BLaER1 treated with 17β-estradiol and CSF1 and Interleukin-3, amounts not matched to agents 10 nM and 100 nM (cell line): ENCODE measurements at regions not wholly inside any gene's neighbourhood (a gene's known extent, or its start where the extent isn't known, plus 50 kb on each side); places are given as distances from the start of the nearest gene placed in this dataset.

Experiments used
- H3K27ac ChIP-seq, 11 experiments: shearing (Covaris generic); formaldehyde crosslinking; 2 replicates each; pipeline ENCODE4 v1.8.1; 2022
- H3K27me3 ChIP-seq, 11 experiments: shearing (Covaris generic); formaldehyde crosslinking; 2 replicates each; pipeline ENCODE4 v1.8.1; 2022
- H3K36me3 ChIP-seq, 11 experiments: shearing (Covaris generic); formaldehyde crosslinking; 2 replicates each; pipeline ENCODE4 v1.8.1; 2022
- H3K4me1 ChIP-seq, 10 experiments: shearing (Covaris generic); formaldehyde crosslinking; 2 replicates each; pipeline ENCODE4 v1.8.1; 2022
- H3K4me2 ChIP-seq, 11 experiments: shearing (Covaris generic); formaldehyde crosslinking; 2 replicates each; pipeline ENCODE4 v1.8.1; 2022
- H3K4me3 ChIP-seq, 10 experiments: shearing (Covaris generic); formaldehyde crosslinking; 2 replicates each; pipeline ENCODE4 v1.8.1; 2022
- H3K9ac ChIP-seq, 11 experiments: shearing (Covaris generic); formaldehyde crosslinking; 2 replicates each; pipeline ENCODE4 v1.8.1; 2022
- H3K9me3 ChIP-seq, 11 experiments: shearing (Covaris generic); formaldehyde crosslinking; replicated peaks in 1 of 11; 2 replicates each; pipeline ENCODE4 v1.8.1; 2022
- H4K20me1 ChIP-seq, 11 experiments: shearing (Covaris generic); formaldehyde crosslinking; 2 replicates each; pipeline ENCODE4 v1.8.1; 2022
- Cebpa-rat ChIP-seq, 11 experiments: shearing (Covaris generic); IDR thresholded peaks; 2 replicates each; pipeline ENCODE4 v1.8.1; 2022

- Histone ChIP-seq H3K27ac (no peak overlapping the region), H3K9ac (no peak overlapping the region), H3K9me3 (peaks cover 40 to 68% (median 48%) of the 10 kb centered on the region in 11 experiments)
These were observed 1058.7 kb upstream of the WWC1 start for GRCh38 chr5:167232675-167233311.

GRCh38 chr5:167233507-167234220 lies 1057.8 kb upstream of the WWC1 start:
- Histone ChIP-seq H4K20me1 (no peaks in the 10 kb centered on the region), H3K4me2 (no peak overlapping the region), H3K4me1 (no peaks in the 10 kb centered on the region), H3K27ac (no peak overlapping the region), H3K9ac (no peak overlapping the region), H3K27me3 (no peaks in the 10 kb centered on the region), H3K9me3 (peaks cover 31 to 59% (median 40%) of the 10 kb centered on the region in 11 experiments), H3K36me3 (0 out of 22 replicates have a peak, but pooled peaks cover 0 to 2% (median 0%) of the 10 kb centered on the region in 11 experiments), H3K4me3 (no peak overlapping the region)
- no peak for TF ChIP-seq Cebpa-rat (IDR thresholded peaks at IDR 0.05)

More at GRCh38 chr5:167232675-167233311, 1058.7 kb upstream of the WWC1 start:
- no peaks in the 10 kb centered on the region for H4K20me1 ChIP-seq
- no peak for TF ChIP-seq Cebpa-rat (IDR thresholded peaks at IDR 0.05)
- peaks cover 0 to 3% (median 0%) of the 10 kb centered on the region in 11 experiments; a peak in 1 of 22 replicates for H3K36me3 ChIP-seq
- no peaks in the 10 kb centered on the region for H3K27me3 ChIP-seq
- H3K4me3 ChIP-seq, result no peak overlapping the region
- no peak overlapping the region for H3K4me2 ChIP-seq
- H3K4me1 ChIP-seq, result no peaks in the 10 kb centered on the region

GRCh38 chr5:167241436-167242067 lies 1049.9 kb upstream of the WWC1 start:
- no peaks in the 10 kb centered on the region for H3K36me3 ChIP-seq
- H3K9ac ChIP-seq, result no peak overlapping the region
- peaks cover 0 to 13% (median 0%) of the 10 kb centered on the region in 11 experiments; a peak in 2 of 22 replicates for H3K9me3 ChIP-seq
- no peak for TF ChIP-seq Cebpa-rat (IDR thresholded peaks at IDR 0.05)
- H3K4me3 ChIP-seq, result no peak overlapping the region
- H3K27me3 ChIP-seq, result no peaks in the 10 kb centered on the region
- no peak overlapping the region for H3K4me2 ChIP-seq
- H4K20me1 ChIP-seq, result no peaks in the 10 kb centered on the region
- H3K4me1 ChIP-seq, result peaks cover 0 to 5% (median 0%) of the 10 kb centered on the region in 10 experiments; a peak in 3 of 20 replicates
- no peak overlapping the region for H3K27ac ChIP-seq

- Histone ChIP-seq H3K27ac (no peak overlapping the region), H3K9me3 (peaks cover 0 to 13% (median 0%) of the 10 kb centered on the region in 11 experiments; a peak in 2 of 22 replicates)
These were observed 1048.7 kb upstream of the WWC1 start for GRCh38 chr5:167242701-167243100.

GRCh38 chr5:167243463-167243862 lies 1048.0 kb upstream of the WWC1 start:
- Histone ChIP-seq H3K27me3 (no peaks in the 10 kb centered on the region), H3K36me3 (no peaks in the 10 kb centered on the region), H3K4me2 (no peak overlapping the region), H3K9ac (no peak overlapping the region), H4K20me1 (no peaks in the 10 kb centered on the region), H3K9me3 (peaks cover 0 to 13% (median 0%) of the 10 kb centered on the region in 11 experiments; a peak in 3 of 22 replicates), H3K27ac (no peak overlapping the region), H3K4me3 (no peak overlapping the region), H3K4me1 (peaks cover 0 to 5% (median 0%) of the 10 kb centered on the region in 10 experiments; a peak in 3 of 20 replicates)
- no peak for TF ChIP-seq Cebpa-rat (IDR thresholded peaks at IDR 0.05)

More at GRCh38 chr5:167242701-167243100, 1048.7 kb upstream of the WWC1 start:
- no peak overlapping the region for H3K4me3 ChIP-seq
- TF ChIP-seq Cebpa-rat (IDR thresholded peaks at IDR 0.05), result no peak
- no peak overlapping the region for H3K9ac ChIP-seq
- no peaks in the 10 kb centered on the region for H3K27me3 ChIP-seq
- no peaks in the 10 kb centered on the region for H3K36me3 ChIP-seq
- H3K4me1 ChIP-seq, result peaks cover 0 to 5% (median 0%) of the 10 kb centered on the region in 10 experiments; a peak in 3 of 20 replicates
- H3K4me2 ChIP-seq, result no peak overlapping the region
- no peaks in the 10 kb centered on the region for H4K20me1 ChIP-seq

GRCh38 chr5:167244583-167244982 lies 1046.9 kb upstream of the WWC1 start:
- Histone ChIP-seq H3K27ac (no peak overlapping the region), H4K20me1 (no peaks in the 10 kb centered on the region), H3K36me3 (no peaks in the 10 kb centered on the region), H3K4me2 (no peak overlapping the region), H3K4me3 (no peak overlapping the region), H3K9me3 (peaks cover 0 to 13% (median 0%) of the 10 kb centered on the region in 11 experiments; a peak in 3 of 22 replicates), H3K9ac (no peak overlapping the region), H3K27me3 (no peaks in the 10 kb centered on the region), H3K4me1 (peaks cover 0 to 5% (median 0%) of the 10 kb centered on the region in 10 experiments; a peak in 3 of 20 replicates)
- TF ChIP-seq Cebpa-rat (IDR thresholded peaks at IDR 0.05), result no peak

- Histone ChIP-seq H3K4me2 (peak overlapping the region in 1 of 11 experiments; percentile 11; a peak in 1 of 22 replicates), H3K9me3 (peaks cover 0 to 10% (median 3%) of the 10 kb centered on the region in 11 experiments; a peak in 5 of 22 replicates), H4K20me1 (no peaks in the 10 kb centered on the region), H3K27ac (no peak overlapping the region), H3K36me3 (no peaks in the 10 kb centered on the region), H3K4me1 (peaks cover 0 to 5% (median 0%) of the 10 kb centered on the region in 10 experiments; a peak in 3 of 20 replicates), H3K9ac (no peak overlapping the region), H3K4me3 (no peak overlapping the region), H3K27me3 (no peaks in the 10 kb centered on the region)
- TF ChIP-seq Cebpa-rat (IDR thresholded peaks at IDR 0.05), result no peak
These were observed 1045.6 kb upstream of the WWC1 start for GRCh38 chr5:167245868-167246267.

GRCh38 chr5:167247816-167248215 lies 1043.6 kb upstream of the WWC1 start:
- H3K4me3 ChIP-seq, result no peak overlapping the region
- H4K20me1 ChIP-seq, result no peaks in the 10 kb centered on the region
- H3K27ac ChIP-seq, result no peak overlapping the region
- no peaks in the 10 kb centered on the region for H3K27me3 ChIP-seq
- H3K36me3 ChIP-seq, result no peaks in the 10 kb centered on the region
- peaks cover 0 to 8% (median 2%) of the 10 kb centered on the region in 11 experiments; a peak in 5 of 22 replicates for H3K9me3 ChIP-seq
- TF ChIP-seq Cebpa-rat (IDR thresholded peaks at IDR 0.05), result no peak
- no peak overlapping the region for H3K4me2 ChIP-seq
- H3K4me1 ChIP-seq, result peaks cover 0 to 5% (median 0%) of the 10 kb centered on the region in 10 experiments; a peak in 3 of 20 replicates
- H3K9ac ChIP-seq, result no peak overlapping the region

- Histone ChIP-seq H3K27ac (no peak overlapping the region), H3K4me1 (peaks cover 0 to 5% (median 0%) of the 10 kb centered on the region in 10 experiments; a peak in 3 of 20 replicates), H3K4me2 (no peak overlapping the region), H3K9ac (no peak overlapping the region), H3K4me3 (no peak overlapping the region), H4K20me1 (no peaks in the 10 kb centered on the region), H3K36me3 (no peaks in the 10 kb centered on the region), H3K9me3 (peaks cover 0 to 11% (median 0%) of the 10 kb centered on the region in 11 experiments; a peak in 5 of 22 replicates), H3K27me3 (no peaks in the 10 kb centered on the region)
- no peak for TF ChIP-seq Cebpa-rat (IDR thresholded peaks at IDR 0.05)
These were observed 1043.2 kb upstream of the WWC1 start for GRCh38 chr5:167248257-167248656.
